Vagina (tissue), 2 donors: ENCODE measurements at regions not wholly inside any gene's neighbourhood (a gene's known extent, or its start where the extent isn't known, plus 50 kb on each side); places are given as distances from the start of the nearest gene placed in this dataset.

ENCODE experiments used
- DNase-seq, 2 donors: peaks; one replicate each; pipeline ENCODE4 v3.0.0-alpha.2; 2017; ENCODE audit errors: extremely low spot score in 2 of 2
- H3K27ac ChIP-seq: fragments of 200-600 bp; sonication (generic); one replicate; pipeline ENCODE4 v1.5.1; 2019
- H3K27me3 ChIP-seq: fragments of 200-600 bp; sonication (generic); one replicate; pipeline ENCODE4 v1.5.1; 2019
- H3K36me3 ChIP-seq, 2 donors: fragments of 200-600 bp; sonication (generic); one replicate each; pipeline ENCODE4 v1.5.1; 2017 to 2019
- H3K4me1 ChIP-seq: fragments of 200-600 bp; sonication (generic); one replicate; pipeline ENCODE4 v1.5.1; 2019
- H3K4me3 ChIP-seq, 2 donors: fragments of 200-600 bp; sonication (generic); 1 replicate in 1 of 2; 2 replicates in 1 of 2; pipeline ENCODE4 v1.5.1; 2016 to 2019
- H3K9me3 ChIP-seq: fragments of 200-600 bp; sonication (generic); one replicate; pipeline ENCODE4 v1.5.1; 2019
- CTCF ChIP-seq, 3 experiments: fragments of 450-650 bp in 2 of 3; fragments of 200-600 bp in 1 of 3; sonication (generic) in 1 of 3; IDR thresholded peaks; one replicate each; pipeline ENCODE4 v1.5.1; 2017 to 2019; ENCODE audit warnings: antibody characterized with exemption in 3 of 3, mild to moderate bottlenecking in 2 of 3, moderate library complexity in 2 of 3
- POLR2A ChIP-seq, 2 donors: fragments of 450-650 bp; IDR thresholded peaks; one replicate each; pipeline ENCODE4 v1.6.1; 2017; ENCODE audit warnings: antibody characterized with exemption in 2 of 2, mild to moderate bottlenecking in 2 of 2, moderate library complexity in 2 of 2
- POLR2AphosphoS5 ChIP-seq, 2 donors: sonication (generic); formaldehyde crosslinking; IDR thresholded peaks; one replicate each; pipeline ENCODE4 v1.9.0; 2017; ENCODE audit warnings: antibody characterized with exemption in 2 of 2, mild to moderate bottlenecking in 2 of 2, low read depth in 1 of 2; ENCODE audit not compliant: insufficient read depth in 1 of 2
- intact Hi-C: fragments of 100-400 bp; cut with DNase I; formaldehyde crosslinking; loops from one replicate; pipeline ENCODE4 v1.15.1; 2023

GRCh38 chr12:41683513-41684240, 461.0 kb downstream of the GXYLT1 start:
- H3K9me3 ChIP-seq = no peaks in the 10 kb centered on the region
- no peak for DNase-seq
- H3K36me3 ChIP-seq = no peaks in the 10 kb centered on the region
- H3K4me3 ChIP-seq = no peak overlapping the region
- intact Hi-C loops = loop anchor here (10.0 kb wide), 1 partner anchor 341 kb away; no protein-coding TSS in a partner anchor
- H3K27me3 ChIP-seq = no peaks in the 10 kb centered on the region
- no peak overlapping the region for H3K27ac ChIP-seq
- TF ChIP-seq CTCF (IDR thresholded peaks at IDR 0.05) (no peak), POLR2A (IDR thresholded peaks at IDR 0.05) (no peak), POLR2AphosphoS5 (IDR thresholded peaks at IDR 0.05; ENCODE audit: insufficient read depth in 1 of 2, low read depth in 1 of 2) (no peak)
- H3K4me1 ChIP-seq = no peaks in the 10 kb centered on the region

GRCh38 chr12:41683023-41683422, 461.7 kb downstream of the GXYLT1 start:
- Histone ChIP-seq H3K4me3 (no peak overlapping the region), H3K27ac (no peak overlapping the region), H3K9me3 (no peaks in the 10 kb centered on the region), H3K36me3 (no peaks in the 10 kb centered on the region), H3K27me3 (no peaks in the 10 kb centered on the region), H3K4me1 (no peaks in the 10 kb centered on the region)
- no peak for DNase-seq
- intact Hi-C loops = loop anchor here (10.0 kb wide), 1 partner anchor 342 kb away; no protein-coding TSS in a partner anchor
- TF ChIP-seq CTCF (IDR thresholded peaks at IDR 0.05) (no peak), POLR2AphosphoS5 (IDR thresholded peaks at IDR 0.05; ENCODE audit: insufficient read depth in 1 of 2, low read depth in 1 of 2) (no peak), POLR2A (IDR thresholded peaks at IDR 0.05) (no peak)

GRCh38 chr12:41681898-41682297, 462.8 kb downstream of the GXYLT1 start:
- no peak overlapping the region for H3K27ac ChIP-seq
- no peaks in the 10 kb centered on the region for H3K36me3 ChIP-seq
- TF ChIP-seq POLR2A (IDR thresholded peaks at IDR 0.05) (no peak), POLR2AphosphoS5 (IDR thresholded peaks at IDR 0.05; ENCODE audit: insufficient read depth in 1 of 2, low read depth in 1 of 2) (no peak), CTCF (IDR thresholded peaks at IDR 0.05) (no peak)
- no peaks in the 10 kb centered on the region for H3K27me3 ChIP-seq
- H3K9me3 ChIP-seq = no peaks in the 10 kb centered on the region
- DNase-seq = no peak
- H3K4me1 ChIP-seq = no peaks in the 10 kb centered on the region
- no peak overlapping the region for H3K4me3 ChIP-seq
- intact Hi-C loops = loop anchor here (10.0 kb wide), 1 partner anchor 343 kb away; no protein-coding TSS in a partner anchor

GRCh38 chr12:41680155-41680554, 464.5 kb downstream of the GXYLT1 start:
- TF ChIP-seq POLR2A (IDR thresholded peaks at IDR 0.05) (no peak), CTCF (IDR thresholded peaks at IDR 0.05) (no peak), POLR2AphosphoS5 (IDR thresholded peaks at IDR 0.05; ENCODE audit: insufficient read depth in 1 of 2, low read depth in 1 of 2) (no peak)
- no peak overlapping the region for H3K4me3 ChIP-seq
- no peak overlapping the region for H3K27ac ChIP-seq
- DNase-seq = no peak
- H3K4me1 ChIP-seq = no peaks in the 10 kb centered on the region
- H3K36me3 ChIP-seq = no peaks in the 10 kb centered on the region
- H3K27me3 ChIP-seq = no peaks in the 10 kb centered on the region
- intact Hi-C loops = loop anchor here (10.0 kb wide), 1 partner anchor 345 kb away; no protein-coding TSS in a partner anchor
- H3K9me3 ChIP-seq = no peaks in the 10 kb centered on the region

GRCh38 chr12:41663598-41664265, 475.6 kb downstream of the PDZRN4 start:
- intact Hi-C loops = no loop called here
- DNase-seq = no peak
- H3K9me3 ChIP-seq = no peaks in the 10 kb centered on the region
- H3K36me3 ChIP-seq = no peaks in the 10 kb centered on the region
- H3K4me3 ChIP-seq = no peak overlapping the region
- peak in 1 of 3 experiments; percentile 34 for TF ChIP-seq CTCF (IDR thresholded peaks at IDR 0.05)
- no peak for TF ChIP-seq POLR2A (IDR thresholded peaks at IDR 0.05)
- no peak overlapping the region for H3K27ac ChIP-seq
- no peaks in the 10 kb centered on the region for H3K4me1 ChIP-seq
- H3K27me3 ChIP-seq = no peaks in the 10 kb centered on the region
